KOPT-K1 (cell line): ENCODE measurements at regions not wholly inside any gene's neighbourhood (a gene's known extent, or its start where the extent isn't known, plus 50 kb on each side); places are given as distances from the start of the nearest gene placed in this dataset.

ENCODE experiments used
- H3K27ac ChIP-seq: fragments of 200-600 bp; sonication (generic); 2 replicates; pipeline ENCODE4 v1.5.1; 2016; ENCODE audit warnings: antibody characterized with exemption, mild to moderate bottlenecking, low read depth, low read length; ENCODE audit not compliant: poor library complexity, severe bottlenecking
- H3K36me3 ChIP-seq: fragments of 200-600 bp; sonication (generic); 2 replicates; pipeline ENCODE4 v1.5.1; 2017; ENCODE audit warnings: antibody characterized with exemption, mild to moderate bottlenecking, low read length, moderate library complexity; ENCODE audit not compliant: insufficient read depth
- H3K9me3 ChIP-seq: fragments of 200-600 bp; sonication (generic); 2 replicates; pipeline ENCODE4 v1.5.1; 2017; ENCODE audit warnings: antibody characterized with exemption, low read length, mild to moderate bottlenecking; ENCODE audit not compliant: insufficient read depth, poor library complexity, severe bottlenecking

GRCh38 chr7:25952261-25953057, 199.5 kb upstream of the NFE2L3 start:
- Histone ChIP-seq H3K36me3 (no peaks in the 10 kb centered on the region), H3K9me3 (no peaks in the 10 kb centered on the region), H3K27ac (no peak overlapping the region)

GRCh38 chr7:25953859-25954258, 198.1 kb upstream of the NFE2L3 start:
- Histone ChIP-seq H3K9me3 (no peaks in the 10 kb centered on the region), H3K27ac (no peak overlapping the region), H3K36me3 (no peaks in the 10 kb centered on the region)

DNA sequence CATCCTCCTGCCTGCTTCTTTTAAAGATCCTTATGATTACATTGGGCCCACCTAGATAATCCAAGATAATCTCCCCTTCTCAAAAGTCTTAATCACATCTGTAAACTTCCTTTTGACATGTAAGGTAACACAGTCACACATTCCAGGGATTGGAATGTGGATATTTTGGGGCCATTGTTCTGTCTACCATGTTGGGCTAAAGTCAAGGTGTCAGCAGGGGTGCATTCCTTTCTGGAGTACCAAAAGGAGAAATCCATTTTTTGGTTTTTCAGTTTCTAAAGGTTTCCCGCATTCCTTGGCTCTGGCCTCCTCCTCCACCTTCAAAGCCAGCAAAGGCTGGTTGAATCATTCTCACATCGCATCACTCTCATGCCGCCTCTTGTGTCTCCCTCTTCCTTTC, 197.6 kb upstream of the NFE2L3 start:
- Histone ChIP-seq H3K36me3 (no peaks in the 10 kb centered on the region), H3K27ac (no peak overlapping the region), H3K9me3 (no peaks in the 10 kb centered on the region)

DNA sequence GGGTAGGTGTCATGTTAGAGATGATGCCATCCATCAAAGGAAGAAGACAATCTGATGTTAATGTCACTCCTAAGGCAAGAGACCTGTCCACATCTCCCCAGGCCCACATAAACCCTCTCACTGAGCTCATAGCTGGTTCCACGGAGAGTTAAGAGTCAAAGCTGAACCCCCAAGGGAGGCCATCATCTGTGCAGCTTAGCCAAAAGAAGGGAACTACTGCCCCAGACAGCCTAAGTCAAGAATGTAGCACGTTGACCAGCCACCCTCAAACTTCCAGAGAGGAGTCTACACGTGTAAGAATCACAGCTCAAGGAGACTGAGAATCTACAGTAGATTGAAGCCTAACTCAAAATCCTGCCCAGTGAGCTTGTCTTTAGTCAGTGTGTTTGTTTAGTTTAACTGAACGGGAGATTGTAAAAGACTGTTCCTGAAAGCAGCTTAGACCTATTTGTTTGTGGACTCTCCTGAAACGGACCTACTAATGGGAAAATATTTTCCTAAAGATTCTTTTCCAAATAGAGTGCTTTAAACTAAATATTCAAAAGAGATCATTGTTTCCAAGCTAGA, 192.7 kb upstream of the NFE2L3 start:
- Histone ChIP-seq H3K9me3 (no peaks in the 10 kb centered on the region), H3K36me3 (no peaks in the 10 kb centered on the region), H3K27ac (no peak overlapping the region)

DNA sequence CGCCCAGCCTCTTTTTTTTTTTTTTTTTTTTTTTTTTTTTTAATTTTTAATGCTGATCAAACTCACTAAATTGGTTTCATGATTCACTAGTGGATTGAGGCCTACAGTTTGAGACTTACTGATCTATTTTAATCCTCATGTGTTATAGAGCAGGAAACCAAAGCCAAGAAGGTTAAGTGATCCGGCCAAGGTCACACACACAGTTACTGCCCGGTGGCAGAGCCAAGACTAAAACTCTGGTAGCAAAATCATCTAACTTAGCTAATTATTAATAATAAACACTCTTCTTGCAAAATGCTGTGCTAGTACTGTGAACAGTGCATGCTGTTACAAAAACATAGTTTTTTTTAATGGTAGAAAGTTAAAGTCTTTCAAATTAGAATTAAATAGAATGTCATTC, 188.3 kb upstream of the NFE2L3 start:
- Histone ChIP-seq H3K36me3 (no peaks in the 10 kb centered on the region), H3K27ac (no peak overlapping the region), H3K9me3 (no peaks in the 10 kb centered on the region)

DNA sequence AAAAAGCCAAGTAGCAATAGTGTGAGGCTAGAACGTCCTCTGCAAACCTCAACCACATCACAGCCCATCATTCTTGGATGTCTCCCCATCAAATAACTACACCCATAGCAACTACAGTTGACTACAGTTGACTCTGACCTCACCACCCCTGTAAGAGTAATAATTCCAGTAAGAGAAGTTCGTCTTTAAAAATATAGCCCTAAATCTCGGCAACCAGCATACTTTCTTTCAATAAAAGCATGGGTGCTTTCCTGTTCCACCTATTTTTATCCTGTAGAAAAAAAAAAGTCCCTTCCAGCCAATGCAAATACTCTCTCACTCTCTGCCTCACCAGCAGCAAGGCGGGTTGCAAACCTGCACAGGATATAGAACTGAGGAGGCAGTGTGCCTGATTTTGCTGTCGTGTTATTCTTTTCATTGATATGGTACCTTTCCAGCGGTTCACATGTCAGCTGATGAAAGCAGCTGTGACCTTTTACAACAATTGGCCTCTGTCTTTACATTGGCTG, 187.5 kb upstream of the NFE2L3 start:
- Histone ChIP-seq H3K9me3 (no peaks in the 10 kb centered on the region), H3K36me3 (no peaks in the 10 kb centered on the region), H3K27ac (no peak overlapping the region)

DNA sequence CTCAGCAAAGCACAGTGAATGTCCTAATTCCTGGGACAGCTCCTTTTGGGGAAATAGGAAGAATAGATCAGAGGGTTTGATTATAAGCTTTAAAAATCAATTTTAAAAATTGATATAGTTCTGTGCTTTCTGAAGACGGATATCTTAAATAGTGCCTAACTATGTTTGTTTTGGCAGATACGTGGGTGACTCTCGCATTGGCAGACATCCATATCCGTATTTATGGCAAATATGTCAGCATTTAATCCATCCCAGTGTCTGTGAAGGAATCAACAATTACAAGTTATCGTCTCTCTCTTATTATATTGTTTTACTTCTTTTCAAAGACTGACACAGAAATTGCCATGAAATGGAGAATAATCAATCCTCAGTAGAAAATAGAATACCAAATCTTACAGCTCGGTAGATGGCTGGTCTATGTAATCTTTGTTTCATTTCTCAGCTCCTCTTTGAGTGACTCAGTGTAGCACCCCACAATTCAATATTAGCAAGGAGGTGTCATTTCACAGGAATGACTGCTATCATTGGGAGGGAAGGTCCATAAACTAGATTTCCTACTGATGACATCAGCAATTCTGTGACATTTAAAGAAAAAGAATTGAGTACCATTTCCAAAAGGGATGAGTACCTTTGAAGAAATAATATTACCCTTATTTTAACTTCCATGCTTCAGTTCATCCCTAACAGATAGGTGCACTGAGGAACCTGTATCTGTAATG, 186.4 kb upstream of the NFE2L3 start:
- no peaks in the 10 kb centered on the region for H3K9me3 ChIP-seq
- H3K36me3 ChIP-seq, result no peaks in the 10 kb centered on the region
- no peak overlapping the region for H3K27ac ChIP-seq

- Histone ChIP-seq H3K9me3 (no peaks in the 10 kb centered on the region), H3K27ac (no peak overlapping the region), H3K36me3 (no peaks in the 10 kb centered on the region)
These were observed 185.5 kb upstream of the NFE2L3 start for GRCh38 chr7:25966469-25966868.

- H3K36me3 ChIP-seq, result no peaks in the 10 kb centered on the region
- H3K9me3 ChIP-seq, result no peaks in the 10 kb centered on the region
- H3K27ac ChIP-seq, result no peak overlapping the region
These were observed 184.5 kb upstream of the NFE2L3 start for GRCh38 chr7:25967278-25968204.

GRCh38 chr7:25968205-25968993, 183.6 kb upstream of the NFE2L3 start:
- Histone ChIP-seq H3K9me3 (no peaks in the 10 kb centered on the region), H3K27ac (no peak overlapping the region), H3K36me3 (no peaks in the 10 kb centered on the region)

DNA sequence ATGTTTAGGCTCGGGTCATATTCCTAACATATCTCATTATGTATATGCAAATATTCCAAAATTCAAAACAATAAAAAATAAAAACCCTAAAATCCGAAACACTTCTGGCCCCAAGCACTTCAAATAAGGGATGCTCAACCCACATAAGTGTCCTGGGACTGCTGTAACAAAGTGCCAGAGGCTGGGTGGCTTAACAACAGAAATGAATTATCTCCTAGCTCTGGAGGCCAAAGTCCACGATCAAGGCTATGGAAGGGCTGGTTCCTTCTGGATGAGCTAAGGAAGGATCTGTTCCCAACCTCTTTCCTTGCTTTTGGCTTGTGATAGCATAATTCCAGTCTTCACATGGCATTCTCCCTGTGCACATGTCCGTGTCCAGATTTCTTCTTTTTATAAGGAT, 181.6 kb upstream of the NFE2L3 start:
- Histone ChIP-seq H3K27ac (no peak overlapping the region), H3K9me3 (no peaks in the 10 kb centered on the region)

GRCh38 chr7:25970911-25971310, 181.1 kb upstream of the NFE2L3 start:
- H3K36me3 ChIP-seq, result no peaks in the 10 kb centered on the region
- no peaks in the 10 kb centered on the region for H3K9me3 ChIP-seq
- H3K27ac ChIP-seq, result no peak overlapping the region

More for the DNA sequence above, 181.6 kb upstream of the NFE2L3 start:
- H3K36me3 ChIP-seq, result no peaks in the 10 kb centered on the region

DNA sequence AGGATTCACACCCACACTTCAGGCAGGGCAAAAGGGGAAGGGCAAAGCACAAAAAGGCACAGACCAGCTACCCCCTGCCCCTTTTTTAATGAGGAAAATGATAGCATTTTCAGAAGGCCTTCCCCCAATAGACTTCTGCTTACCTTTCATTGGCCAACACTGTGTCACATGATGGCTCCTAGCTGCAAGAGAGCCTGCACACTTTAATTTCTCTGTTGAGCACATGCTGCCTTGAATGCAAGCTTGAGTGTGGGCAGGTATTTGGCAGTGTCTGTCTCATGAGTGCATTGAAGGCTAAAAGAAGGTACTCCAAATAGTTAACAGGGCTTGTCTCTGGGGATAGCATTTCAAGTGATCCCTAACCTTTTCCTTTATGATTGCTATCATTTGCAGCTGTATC, 175.4 kb upstream of the NFE2L3 start:
- Histone ChIP-seq H3K27ac (no peak overlapping the region), H3K36me3 (no peaks in the 10 kb centered on the region), H3K9me3 (peaks cover 11% of the 10 kb centered on the region)

- Histone ChIP-seq H3K36me3 (no peaks in the 10 kb centered on the region), H3K9me3 (peaks cover 11% of the 10 kb centered on the region), H3K27ac (no peak overlapping the region)
These were observed 173.5 kb upstream of the NFE2L3 start for GRCh38 chr7:25978466-25978865.
